HL-60 (cell line): ENCODE measurements at regions not wholly inside any gene's neighbourhood (a gene's known extent, or its start where the extent isn't known, plus 50 kb on each side); places are given as distances from the start of the nearest gene placed in this dataset.

ENCODE experiments used
- DNase-seq, 2 experiments: peaks; one replicate each; pipeline ENCODE4 v3.0.0-alpha.2; 2010 to 2020; ENCODE audit warnings: low read depth in 1 of 2, low spot score in 1 of 2
- H3K27ac ChIP-seq: fragments of 250-450 bp; sonication (Bioruptor Pico); replicated peaks from 2 replicates; pipeline ENCODE4 v1.5.1; 2020; ENCODE audit warnings: mild to moderate bottlenecking, moderate library complexity
- H3K27me3 ChIP-seq: fragments of 250-450 bp; sonication (Bioruptor Pico); 2 replicates; pipeline ENCODE4 v1.5.1; 2021; ENCODE audit warnings: mild to moderate bottlenecking, moderate library complexity; ENCODE audit not compliant: insufficient read depth, poor library complexity, severe bottlenecking
- H3K4me3 ChIP-seq: replicated peaks from 2 replicates; pipeline ENCODE4 v1.5.1; 2011; ENCODE audit warnings: mild to moderate bottlenecking, control low read depth, low read length; ENCODE audit not compliant: insufficient read depth
- CTCF ChIP-seq: IDR thresholded peaks from one replicate; pipeline ENCODE4 v1.5.1; 2011; ENCODE audit warnings: low read length, control low read depth, inconsistent platforms; ENCODE audit not compliant: insufficient read depth
- GABPA ChIP-seq: IDR thresholded peaks from 2 replicates; pipeline ENCODE4 v1.6.1; 2012; ENCODE audit warnings: low read depth
- POLR2AphosphoS5 ChIP-seq: IDR thresholded peaks from 2 replicates; pipeline ENCODE4 v1.6.1; 2012; ENCODE audit warnings: low read depth
- REST ChIP-seq: IDR thresholded peaks from 2 replicates; pipeline ENCODE4 v1.6.1; 2012; ENCODE audit warnings: low read depth; ENCODE audit not compliant: insufficient replicate concordance
- SPI1 ChIP-seq: IDR thresholded peaks from 2 replicates; pipeline ENCODE4 v1.6.1; 2012; ENCODE audit warnings: low read depth, mild to moderate bottlenecking, borderline replicate concordance

DNA sequence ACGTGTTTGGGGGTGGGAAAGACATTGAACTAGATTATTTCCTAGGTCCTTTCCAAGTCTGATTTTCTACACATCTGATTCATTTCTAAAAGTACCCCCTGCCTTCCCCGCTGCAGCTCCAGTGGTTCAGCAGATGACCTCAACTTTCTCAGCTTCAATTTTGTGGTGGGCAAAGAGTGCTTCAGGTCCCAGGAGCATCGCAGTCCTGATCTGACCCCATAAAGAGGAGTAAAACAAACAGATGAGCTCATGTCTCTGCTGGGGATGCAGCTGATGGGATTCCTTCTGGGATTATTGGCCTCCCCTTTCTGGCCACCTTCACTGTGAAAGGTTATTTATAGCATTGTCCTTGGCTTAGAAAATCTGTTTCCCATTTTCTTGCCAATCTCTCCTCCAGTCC, 337.0 kb upstream of the PLXNA2 start:
- no peak for TF ChIP-seq REST
- TF ChIP-seq CTCF: no peak
- TF ChIP-seq GABPA: no peak
- no peak for TF ChIP-seq SPI1
- no peak for TF ChIP-seq POLR2AphosphoS5
- Histone ChIP-seq H3K4me3 (no peak overlapping the region), H3K27ac (no peak overlapping the region), H3K27me3 (no peaks in the 10 kb centered on the region)
- no peak for DNase-seq

DNA sequence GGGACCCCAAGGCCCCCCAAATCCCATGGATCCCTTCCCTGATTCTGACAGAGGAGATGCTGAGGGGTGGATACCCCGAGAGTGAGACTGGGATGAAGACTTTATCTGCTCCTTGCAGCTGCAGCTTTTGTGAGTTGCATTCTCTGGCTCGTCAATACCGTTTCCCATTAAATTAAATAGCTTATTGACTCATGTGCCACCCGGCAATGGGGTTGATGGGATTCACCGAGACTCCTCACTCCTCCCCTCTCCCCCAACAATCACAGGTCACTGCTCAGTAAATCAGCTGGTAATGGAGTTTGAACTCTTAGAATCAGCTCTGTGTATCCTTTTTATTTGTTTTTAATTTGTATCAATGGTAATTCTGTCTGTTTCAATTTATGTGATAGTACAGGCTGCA, 337.5 kb upstream of the PLXNA2 start:
- Histone ChIP-seq H3K27me3 (no peaks in the 10 kb centered on the region), H3K27ac (no peak overlapping the region), H3K4me3 (no peak overlapping the region)
- no peak for DNase-seq
- no peak for TF ChIP-seq REST
- TF ChIP-seq POLR2AphosphoS5: no peak
- TF ChIP-seq GABPA: no peak
- TF ChIP-seq CTCF: no peak
- no peak for TF ChIP-seq SPI1

- H3K4me3 ChIP-seq: no peak overlapping the region
- TF ChIP-seq POLR2AphosphoS5: no peak
- TF ChIP-seq GABPA: no peak
- TF ChIP-seq SPI1: no peak
- no peak for TF ChIP-seq CTCF
- TF ChIP-seq REST: no peak
- DNase-seq: no peak
- no peaks in the 10 kb centered on the region for H3K27me3 ChIP-seq
- H3K27ac ChIP-seq: no peak overlapping the region
Observed at GRCh38 chr1:208584167-208584755, 340.1 kb upstream of the PLXNA2 start.
